ENCODE measurements at regions not wholly inside any gene's neighbourhood (a gene's known extent, or its start where the extent isn't known, plus 50 kb on each side); places are given as distances from the start of the nearest gene placed in this dataset.

DNA sequence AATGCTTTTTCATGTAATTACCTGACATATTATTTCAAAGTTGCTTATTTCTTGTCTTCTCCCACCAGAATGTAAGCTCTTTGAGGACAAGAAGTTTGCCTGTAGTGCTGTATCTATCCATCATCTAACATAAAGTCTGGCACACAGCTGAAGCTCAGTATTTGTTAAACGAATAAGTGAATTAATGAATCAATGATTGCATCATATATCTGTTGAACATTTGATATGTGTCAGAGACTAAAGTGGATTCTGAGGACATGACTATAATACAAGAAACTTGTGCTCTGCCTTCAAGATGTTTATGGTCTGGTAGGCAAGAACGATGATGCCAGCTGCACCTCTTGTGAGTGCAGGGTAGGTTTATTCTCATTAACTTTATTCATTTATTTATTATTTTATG, 115.4 kb upstream of the SCAF11 start:
- no peak for DNase-seq (ENCODE audit: low spot score)
- no peak for TF ChIP-seq CTCF (IDR thresholded peaks at IDR 0.05; ENCODE audit: extremely low read depth, missing control alignments)

GRCh38 chr12:46103559-46104383, 113.4 kb upstream of the SCAF11 start:
- DNase-seq (ENCODE audit: low spot score) = no peak
- TF ChIP-seq CTCF (IDR thresholded peaks at IDR 0.05; ENCODE audit: extremely low read depth, missing control alignments) = no peak

DNA sequence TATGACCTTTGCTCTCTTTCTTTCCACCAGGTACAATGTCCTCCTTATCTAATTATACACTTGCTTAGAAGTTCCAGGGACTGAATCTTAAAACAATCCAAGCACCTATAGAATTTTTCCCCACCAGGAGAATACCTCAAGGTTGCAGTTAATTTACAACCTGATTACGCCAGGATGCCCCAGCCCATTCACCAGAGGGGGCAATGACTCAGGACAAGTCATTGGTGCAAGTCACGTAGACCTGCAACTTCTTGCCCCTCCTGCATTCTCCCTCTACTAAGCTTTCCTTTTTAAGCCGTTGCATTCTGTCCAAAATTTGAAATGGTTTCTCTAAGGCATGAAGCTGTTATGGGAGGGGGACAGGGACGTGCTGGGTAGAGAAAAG, 111.1 kb upstream of the SCAF11 start:
- DNase-seq (ENCODE audit: low spot score) = no peak
- TF ChIP-seq CTCF (IDR thresholded peaks at IDR 0.05; ENCODE audit: extremely low read depth, missing control alignments) = no peak

- no peak for TF ChIP-seq CTCF (IDR thresholded peaks at IDR 0.05; ENCODE audit: extremely low read depth, missing control alignments)
- DNase-seq (ENCODE audit: low spot score) = no peak
Measured at GRCh38 chr12:46100551-46101484, 110.4 kb upstream of the SCAF11 start.

- no peak for TF ChIP-seq CTCF (IDR thresholded peaks at IDR 0.05; ENCODE audit: extremely low read depth, missing control alignments)
- DNase-seq (ENCODE audit: low spot score) = no peak
Measured at GRCh38 chr12:46089414-46090162, 99.2 kb upstream of the SCAF11 start.

DNA sequence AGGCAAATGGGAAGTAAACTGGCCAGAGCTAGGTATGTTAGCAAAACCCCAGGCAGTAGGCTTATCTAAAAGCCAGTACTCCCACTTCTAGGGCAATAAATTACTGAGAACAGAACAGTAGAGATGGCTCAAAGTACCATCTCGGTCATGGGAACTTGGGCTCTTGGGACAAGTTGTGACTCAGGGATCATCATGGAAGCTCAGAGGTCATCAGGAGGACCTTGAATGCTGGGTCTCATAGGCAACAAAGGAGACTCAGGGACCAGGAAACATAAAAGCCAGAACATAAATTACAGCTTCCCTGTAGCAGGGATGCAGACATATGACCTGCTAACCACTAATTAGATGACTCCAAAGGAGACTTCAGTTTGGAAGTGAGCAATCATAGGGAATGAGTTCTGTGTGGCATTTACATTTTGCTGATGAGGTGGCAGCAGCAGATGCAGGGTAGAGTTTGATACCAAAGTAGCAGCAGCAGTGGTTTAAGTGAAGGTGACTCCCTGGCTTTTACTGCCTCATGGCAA, 97.6 kb upstream of the SCAF11 start:
- no peak for DNase-seq (ENCODE audit: low spot score)
- no peak for TF ChIP-seq CTCF (IDR thresholded peaks at IDR 0.05; ENCODE audit: extremely low read depth, missing control alignments)
